Breast epithelium (tissue), 4 donors: ENCODE measurements at regions not wholly inside any gene's neighbourhood (a gene's known extent, or its start where the extent isn't known, plus 50 kb on each side); places are given as distances from the start of the nearest gene placed in this dataset.

Experiments used
- DNase-seq, 2 donors: peaks; one replicate each; pipeline ENCODE4 v3.0.0-alpha.2; 2019; ENCODE audit warnings: low spot score in 2 of 2
- H3K27ac ChIP-seq, 2 donors: fragments of 200-600 bp; sonication (generic) in 1 of 2; one replicate each; pipeline ENCODE4 v1.5.1; 2016 to 2019; ENCODE audit warnings: mild to moderate bottlenecking in 1 of 2
- H3K27me3 ChIP-seq, 2 donors: fragments of 200-600 bp; sonication (generic) in 1 of 2; one replicate each; pipeline versions ENCODE4 v1.5.1 to v1.6.0; 2017 to 2019; ENCODE audit warnings: control low read depth in 1 of 2, mild to moderate bottlenecking in 1 of 2
- H3K36me3 ChIP-seq: fragments of 200-600 bp; one replicate; pipeline ENCODE4 v1.5.1; 2019
- H3K4me1 ChIP-seq, 2 donors: fragments of 200-600 bp; sonication (generic); one replicate each; pipeline ENCODE4 v1.5.1; 2016 to 2019; ENCODE audit warnings: control low read depth in 1 of 2
- H3K4me3 ChIP-seq, 3 donors: fragments of 200-600 bp; sonication (generic); 1 replicate in 2 of 3; 2 replicates in 1 of 3; pipeline ENCODE4 v1.5.1; 2016 to 2019; ENCODE audit warnings: mild to moderate bottlenecking in 3 of 3, moderate library complexity in 2 of 3
- H3K9me3 ChIP-seq, 2 donors: fragments of 200-600 bp; sonication (generic) in 1 of 2; one replicate each; pipeline ENCODE4 v1.5.1; 2016 to 2019; ENCODE audit warnings: control low read depth in 1 of 2
- POLR2A ChIP-seq: fragments of 450-650 bp; IDR thresholded peaks from one replicate; pipeline ENCODE4 v1.6.1; 2016; ENCODE audit warnings: antibody characterized with exemption, mild to moderate bottlenecking, moderate library complexity
- POLR2AphosphoS5 ChIP-seq, 3 donors: sonication (generic); formaldehyde crosslinking; IDR thresholded peaks; one replicate each; pipeline ENCODE4 v1.6.1; 2017; ENCODE audit warnings: antibody characterized with exemption in 3 of 3
- intact Hi-C: fragments of 100-400 bp; cut with DNase I; formaldehyde crosslinking; loops from one replicate; pipeline ENCODE4 v1.15.1; 2023; ENCODE audit warnings: low total_unique reads
- TF ChIP-seq, protein P1 (sequence below), 3 donors: fragments of 450-650 bp; IDR thresholded peaks; one replicate each; pipeline ENCODE4 v1.5.1; 2016 to 2017; ENCODE audit warnings: antibody characterized with exemption in 3 of 3, mild to moderate bottlenecking in 3 of 3, moderate library complexity in 3 of 3

DNA sequence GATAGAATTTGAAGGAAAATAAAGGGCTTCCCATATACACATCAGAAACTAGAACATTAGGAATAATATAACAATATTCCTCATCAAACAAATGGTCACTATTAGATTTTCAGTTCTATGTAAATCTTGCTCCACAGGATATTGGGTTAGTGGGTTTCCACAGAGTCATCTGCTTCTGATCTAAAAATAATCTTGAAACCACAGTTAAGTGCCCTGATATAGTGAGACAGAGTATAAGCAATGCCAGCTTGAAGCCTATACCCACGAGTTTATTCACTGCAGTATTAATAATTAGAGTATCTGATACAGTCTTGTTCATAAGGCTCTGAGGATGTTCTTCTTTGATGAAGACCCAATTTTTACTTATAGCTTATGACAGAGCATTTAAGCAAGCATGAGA, 74.5 kb upstream of the ATF7IP start:
- TF ChIP-seq, protein P1, sequence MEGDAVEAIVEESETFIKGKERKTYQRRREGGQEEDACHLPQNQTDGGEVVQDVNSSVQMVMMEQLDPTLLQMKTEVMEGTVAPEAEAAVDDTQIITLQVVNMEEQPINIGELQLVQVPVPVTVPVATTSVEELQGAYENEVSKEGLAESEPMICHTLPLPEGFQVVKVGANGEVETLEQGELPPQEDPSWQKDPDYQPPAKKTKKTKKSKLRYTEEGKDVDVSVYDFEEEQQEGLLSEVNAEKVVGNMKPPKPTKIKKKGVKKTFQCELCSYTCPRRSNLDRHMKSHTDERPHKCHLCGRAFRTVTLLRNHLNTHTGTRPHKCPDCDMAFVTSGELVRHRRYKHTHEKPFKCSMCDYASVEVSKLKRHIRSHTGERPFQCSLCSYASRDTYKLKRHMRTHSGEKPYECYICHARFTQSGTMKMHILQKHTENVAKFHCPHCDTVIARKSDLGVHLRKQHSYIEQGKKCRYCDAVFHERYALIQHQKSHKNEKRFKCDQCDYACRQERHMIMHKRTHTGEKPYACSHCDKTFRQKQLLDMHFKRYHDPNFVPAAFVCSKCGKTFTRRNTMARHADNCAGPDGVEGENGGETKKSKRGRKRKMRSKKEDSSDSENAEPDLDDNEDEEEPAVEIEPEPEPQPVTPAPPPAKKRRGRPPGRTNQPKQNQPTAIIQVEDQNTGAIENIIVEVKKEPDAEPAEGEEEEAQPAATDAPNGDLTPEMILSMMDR (IDR thresholded peaks at IDR 0.05) = no peak
- TF ChIP-seq POLR2AphosphoS5 (IDR thresholded peaks at IDR 0.05) (no peak), POLR2A (no peak)
- no peak overlapping the region for H3K27ac ChIP-seq
- H3K4me3 ChIP-seq = no peak overlapping the region
- no peaks in the 10 kb centered on the region for H3K4me1 ChIP-seq
- H3K9me3 ChIP-seq = peaks cover 0 to 5% of the 10 kb centered on the region in 2 donors
- no peak for DNase-seq
- no peaks in the 10 kb centered on the region for H3K27me3 ChIP-seq
- intact Hi-C loops = no loop called here
- H3K36me3 ChIP-seq = no peaks in the 10 kb centered on the region

GRCh38 chr12:14303661-14304155, 61.8 kb upstream of the ATF7IP start:
- Histone ChIP-seq H3K4me1 (no peaks in the 10 kb centered on the region), H3K36me3 (no peaks in the 10 kb centered on the region), H3K9me3 (peaks cover 0 to 6% of the 10 kb centered on the region in 2 donors), H3K4me3 (no peak overlapping the region), H3K27me3 (no peaks in the 10 kb centered on the region), H3K27ac (no peak overlapping the region)
- no peak for DNase-seq
- TF ChIP-seq POLR2AphosphoS5 (IDR thresholded peaks at IDR 0.05) (no peak), POLR2A (no peak)
- TF ChIP-seq, protein P1 (IDR thresholded peaks at IDR 0.05) = no peak
- intact Hi-C loops = no loop called here

- DNase-seq = no peak
Observed at GRCh38 chr12:14307004-14307403, 58.5 kb upstream of the ATF7IP start.

GRCh38 chr12:14308516-14308915, 57.0 kb upstream of the ATF7IP start:
- Histone ChIP-seq H3K27me3 (no peaks in the 10 kb centered on the region), H3K27ac (no peak overlapping the region), H3K4me1 (no peaks in the 10 kb centered on the region), H3K4me3 (no peak overlapping the region), H3K9me3 (no peaks in the 10 kb centered on the region), H3K36me3 (no peaks in the 10 kb centered on the region)
- TF ChIP-seq, protein P1 (IDR thresholded peaks at IDR 0.05) = no peak
- DNase-seq = no peak
- intact Hi-C loops = no loop called here

More at GRCh38 chr12:14307004-14307403, 58.5 kb upstream of the ATF7IP start:
- TF ChIP-seq, protein P1 (IDR thresholded peaks at IDR 0.05) = no peak
- TF ChIP-seq POLR2A (no peak), POLR2AphosphoS5 (IDR thresholded peaks at IDR 0.05) (no peak)
- H3K27ac ChIP-seq = no peak overlapping the region
- H3K4me3 ChIP-seq = no peak overlapping the region
- no peaks in the 10 kb centered on the region for H3K4me1 ChIP-seq
- no peaks in the 10 kb centered on the region for H3K27me3 ChIP-seq
- no peaks in the 10 kb centered on the region for H3K9me3 ChIP-seq
- no peaks in the 10 kb centered on the region for H3K36me3 ChIP-seq
- intact Hi-C loops = no loop called here

DNA sequence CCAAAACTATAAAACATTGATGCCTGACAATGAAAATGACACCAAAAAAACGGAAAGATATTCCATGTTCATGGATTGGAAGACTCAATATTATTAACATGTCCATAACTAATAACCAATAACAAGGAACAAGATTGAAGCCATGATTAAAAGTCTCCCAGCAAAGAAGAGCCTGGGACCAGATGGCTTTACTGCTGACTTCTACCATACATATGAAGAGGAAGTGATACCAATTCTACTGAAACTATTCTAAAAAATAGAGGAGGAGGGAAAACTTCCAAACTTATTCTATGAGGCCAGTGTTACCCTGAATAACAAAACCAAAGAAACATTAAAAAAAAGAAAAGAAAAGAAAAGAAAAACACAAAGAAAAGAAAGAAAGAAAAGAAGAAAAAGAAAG, 54.6 kb upstream of the ATF7IP start:
- intact Hi-C loops = no loop called here
- TF ChIP-seq POLR2AphosphoS5 (IDR thresholded peaks at IDR 0.05) (no peak), POLR2A (no peak)
- TF ChIP-seq, protein P1 (IDR thresholded peaks at IDR 0.05) = no peak
- H3K36me3 ChIP-seq = no peaks in the 10 kb centered on the region

More for the DNA sequence above, 54.6 kb upstream of the ATF7IP start:
- Histone ChIP-seq H3K9me3 (no peaks in the 10 kb centered on the region), H3K27me3 (no peaks in the 10 kb centered on the region), H3K27ac (no peak overlapping the region), H3K4me1 (no peaks in the 10 kb centered on the region), H3K4me3 (no peak overlapping the region)
- no peak for DNase-seq
